HL-60 (cell line): ENCODE measurements at regions not wholly inside any gene's neighbourhood (a gene's known extent, or its start where the extent isn't known, plus 50 kb on each side); places are given as distances from the start of the nearest gene placed in this dataset.

ENCODE experiments used
- GABPA ChIP-seq: IDR thresholded peaks from 2 replicates; pipeline ENCODE4 v1.6.1; 2012; ENCODE audit warnings: low read depth
- POLR2AphosphoS5 ChIP-seq: IDR thresholded peaks from 2 replicates; pipeline ENCODE4 v1.6.1; 2012; ENCODE audit warnings: low read depth
- REST ChIP-seq: IDR thresholded peaks from 2 replicates; pipeline ENCODE4 v1.6.1; 2012; ENCODE audit warnings: low read depth; ENCODE audit not compliant: insufficient replicate concordance
- TF ChIP-seq, protein P1 (sequence below): IDR thresholded peaks from one replicate; pipeline ENCODE4 v1.5.1; 2011; ENCODE audit warnings: low read length, control low read depth, inconsistent platforms; ENCODE audit not compliant: insufficient read depth

GRCh38 chr2:156689939-156690338, 253.8 kb downstream of the GPD2 start:
- TF ChIP-seq, protein P1, sequence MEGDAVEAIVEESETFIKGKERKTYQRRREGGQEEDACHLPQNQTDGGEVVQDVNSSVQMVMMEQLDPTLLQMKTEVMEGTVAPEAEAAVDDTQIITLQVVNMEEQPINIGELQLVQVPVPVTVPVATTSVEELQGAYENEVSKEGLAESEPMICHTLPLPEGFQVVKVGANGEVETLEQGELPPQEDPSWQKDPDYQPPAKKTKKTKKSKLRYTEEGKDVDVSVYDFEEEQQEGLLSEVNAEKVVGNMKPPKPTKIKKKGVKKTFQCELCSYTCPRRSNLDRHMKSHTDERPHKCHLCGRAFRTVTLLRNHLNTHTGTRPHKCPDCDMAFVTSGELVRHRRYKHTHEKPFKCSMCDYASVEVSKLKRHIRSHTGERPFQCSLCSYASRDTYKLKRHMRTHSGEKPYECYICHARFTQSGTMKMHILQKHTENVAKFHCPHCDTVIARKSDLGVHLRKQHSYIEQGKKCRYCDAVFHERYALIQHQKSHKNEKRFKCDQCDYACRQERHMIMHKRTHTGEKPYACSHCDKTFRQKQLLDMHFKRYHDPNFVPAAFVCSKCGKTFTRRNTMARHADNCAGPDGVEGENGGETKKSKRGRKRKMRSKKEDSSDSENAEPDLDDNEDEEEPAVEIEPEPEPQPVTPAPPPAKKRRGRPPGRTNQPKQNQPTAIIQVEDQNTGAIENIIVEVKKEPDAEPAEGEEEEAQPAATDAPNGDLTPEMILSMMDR: no peak
- TF ChIP-seq REST (no peak), GABPA (no peak), POLR2AphosphoS5 (no peak)
